ENCODE measurements at regions not wholly inside any gene's neighbourhood (a gene's known extent, or its start where the extent isn't known, plus 50 kb on each side); places are given as distances from the start of the nearest gene placed in this dataset.

DNA sequence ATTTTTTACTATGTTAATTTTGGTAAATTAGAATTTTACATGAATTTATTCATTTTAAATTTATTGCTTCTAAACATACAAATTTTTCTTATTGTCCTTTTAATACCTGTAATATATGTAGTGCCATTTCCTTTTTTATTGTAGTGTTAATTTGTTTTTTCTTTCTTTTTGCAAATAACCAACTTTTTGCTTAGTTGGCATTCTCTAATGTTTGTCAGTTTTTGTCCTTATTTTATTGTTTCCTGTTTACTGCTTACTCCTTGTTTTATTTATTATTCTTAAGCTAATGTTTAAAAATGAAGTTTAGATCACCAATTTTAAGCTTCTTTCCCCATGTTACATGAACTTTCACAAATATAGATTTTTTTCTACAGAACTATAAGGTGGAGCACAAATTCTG is 516.6 kb downstream of the SLITRK1 start:
- no peak for TF ChIP-seq POLR2A (IDR thresholded peaks at IDR 0.05)
- no peak for TF ChIP-seq POLR2AphosphoS5 (IDR thresholded peaks at IDR 0.05)
- TF ChIP-seq, protein P1, sequence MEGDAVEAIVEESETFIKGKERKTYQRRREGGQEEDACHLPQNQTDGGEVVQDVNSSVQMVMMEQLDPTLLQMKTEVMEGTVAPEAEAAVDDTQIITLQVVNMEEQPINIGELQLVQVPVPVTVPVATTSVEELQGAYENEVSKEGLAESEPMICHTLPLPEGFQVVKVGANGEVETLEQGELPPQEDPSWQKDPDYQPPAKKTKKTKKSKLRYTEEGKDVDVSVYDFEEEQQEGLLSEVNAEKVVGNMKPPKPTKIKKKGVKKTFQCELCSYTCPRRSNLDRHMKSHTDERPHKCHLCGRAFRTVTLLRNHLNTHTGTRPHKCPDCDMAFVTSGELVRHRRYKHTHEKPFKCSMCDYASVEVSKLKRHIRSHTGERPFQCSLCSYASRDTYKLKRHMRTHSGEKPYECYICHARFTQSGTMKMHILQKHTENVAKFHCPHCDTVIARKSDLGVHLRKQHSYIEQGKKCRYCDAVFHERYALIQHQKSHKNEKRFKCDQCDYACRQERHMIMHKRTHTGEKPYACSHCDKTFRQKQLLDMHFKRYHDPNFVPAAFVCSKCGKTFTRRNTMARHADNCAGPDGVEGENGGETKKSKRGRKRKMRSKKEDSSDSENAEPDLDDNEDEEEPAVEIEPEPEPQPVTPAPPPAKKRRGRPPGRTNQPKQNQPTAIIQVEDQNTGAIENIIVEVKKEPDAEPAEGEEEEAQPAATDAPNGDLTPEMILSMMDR (IDR thresholded peaks at IDR 0.05) = no peak
- DNase-seq (ENCODE audit: low spot score) = no peak
- Histone ChIP-seq H3K27ac (no peak overlapping the region), H3K4me3 (no peak overlapping the region), H3K36me3 (no peaks in the 10 kb centered on the region), H3K9me3 (no peaks in the 10 kb centered on the region), H3K4me1 (replicated peaks) (no peaks in the 10 kb centered on the region), H3K27me3 (replicated peaks; ENCODE audit: insufficient read depth) (no peaks in the 10 kb centered on the region)
- intact Hi-C loops (cut with DNase I) = no loop called here

DNA sequence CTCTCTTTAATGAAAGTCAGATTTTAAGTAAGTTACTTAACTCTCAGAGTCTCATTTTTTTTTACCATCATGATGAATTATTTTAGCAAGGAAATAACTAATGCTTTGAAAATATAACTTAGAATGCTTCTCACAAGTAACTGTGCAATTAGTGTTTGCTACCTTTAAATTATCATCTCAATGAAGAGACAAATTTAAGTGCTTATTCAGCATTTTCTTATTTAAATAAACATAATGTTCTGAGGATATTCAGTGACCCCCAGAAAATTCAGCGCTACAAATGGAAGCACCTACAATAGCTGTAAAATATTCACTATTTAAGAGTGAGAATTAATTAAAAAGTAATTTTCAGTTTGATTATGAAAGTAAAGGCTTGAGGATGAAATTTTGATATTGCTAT is 527.2 kb downstream of the SLITRK1 start:
- no peaks in the 10 kb centered on the region for H3K4me1 ChIP-seq (replicated peaks)
- H3K36me3 ChIP-seq = no peaks in the 10 kb centered on the region
- no peaks in the 10 kb centered on the region for H3K27me3 ChIP-seq (replicated peaks; ENCODE audit: insufficient read depth)
- WGBS = 80% methylated on average over 1 of the region's 1 CpG
- no peaks in the 10 kb centered on the region for H3K9me3 ChIP-seq
- TF ChIP-seq POLR2A (IDR thresholded peaks at IDR 0.05) (no peak), POLR2AphosphoS5 (IDR thresholded peaks at IDR 0.05) (no peak)
- TF ChIP-seq, protein P1 (IDR thresholded peaks at IDR 0.05) = no peak
- H3K4me3 ChIP-seq = no peak overlapping the region
- intact Hi-C loops (cut with DNase I) = no loop called here
- DNase-seq (ENCODE audit: low spot score) = no peak
- H3K27ac ChIP-seq = no peak overlapping the region

DNA sequence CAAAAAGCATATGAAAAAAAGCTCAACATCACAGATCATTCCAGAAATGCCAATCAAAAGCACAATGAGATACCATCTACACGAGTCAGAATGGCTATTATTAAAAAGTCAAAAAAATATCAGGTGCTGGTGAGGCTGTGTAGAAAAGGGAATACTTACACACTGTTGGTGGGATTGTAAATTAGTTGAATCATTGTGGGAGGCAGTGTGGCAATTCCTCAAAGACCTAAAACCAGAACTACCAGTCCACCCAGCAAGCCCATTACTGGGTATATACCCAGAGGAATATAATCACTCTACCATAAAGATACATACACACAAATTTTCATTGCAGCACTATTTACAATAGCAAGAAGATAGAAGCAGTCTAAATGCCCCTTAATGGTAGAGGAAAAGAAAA is 529.9 kb downstream of the SLITRK1 start:
- intact Hi-C loops (cut with DNase I) = no loop called here
- no peaks in the 10 kb centered on the region for H3K36me3 ChIP-seq
- H3K27me3 ChIP-seq (replicated peaks; ENCODE audit: insufficient read depth) = no peaks in the 10 kb centered on the region
- no peaks in the 10 kb centered on the region for H3K9me3 ChIP-seq
- no peak overlapping the region for H3K27ac ChIP-seq
- no peaks in the 10 kb centered on the region for H3K4me1 ChIP-seq (replicated peaks)
- no peak for TF ChIP-seq POLR2A (IDR thresholded peaks at IDR 0.05)
- TF ChIP-seq, protein P1 (IDR thresholded peaks at IDR 0.05) = no peak
- no peak for TF ChIP-seq POLR2AphosphoS5 (IDR thresholded peaks at IDR 0.05)
- no peak overlapping the region for H3K4me3 ChIP-seq
- DNase-seq (ENCODE audit: low spot score) = no peak
- WGBS = 45% methylated on average over 1 of the region's 1 CpG

DNA sequence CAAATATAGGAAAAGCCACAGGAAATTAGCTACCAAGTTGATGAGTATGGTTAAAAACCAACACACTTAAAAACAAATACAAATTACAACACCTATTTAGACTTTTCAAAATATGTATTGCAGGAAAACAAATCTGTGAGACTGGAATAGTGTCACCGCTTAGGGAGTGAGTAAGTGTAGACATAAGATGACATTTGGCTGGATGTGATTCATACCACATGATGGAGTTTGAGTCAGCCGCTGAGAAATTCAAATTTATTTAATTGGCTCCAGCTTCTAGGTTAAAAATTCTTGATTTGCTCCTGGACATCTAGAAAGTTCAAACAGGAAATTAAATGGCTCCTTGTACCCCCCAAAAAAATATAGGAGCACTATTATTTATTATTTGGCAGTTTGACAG is 531.7 kb downstream of the SLITRK1 start:
- intact Hi-C loops (cut with DNase I) = no loop called here
- no peak overlapping the region for H3K4me3 ChIP-seq
- no peak overlapping the region for H3K27ac ChIP-seq
- no peak for DNase-seq (ENCODE audit: low spot score)
- no peaks in the 10 kb centered on the region for H3K36me3 ChIP-seq
- H3K9me3 ChIP-seq = no peaks in the 10 kb centered on the region
- whole genome bisulfite sequencing = 93% methylated on average over 2 of the region's 2 CpGs
- no peaks in the 10 kb centered on the region for H3K4me1 ChIP-seq (replicated peaks)
- H3K27me3 ChIP-seq (replicated peaks; ENCODE audit: insufficient read depth) = no peaks in the 10 kb centered on the region
- TF ChIP-seq POLR2AphosphoS5 (IDR thresholded peaks at IDR 0.05) (no peak), POLR2A (IDR thresholded peaks at IDR 0.05) (no peak)
- TF ChIP-seq, protein P1 (IDR thresholded peaks at IDR 0.05) = no peak

DNA sequence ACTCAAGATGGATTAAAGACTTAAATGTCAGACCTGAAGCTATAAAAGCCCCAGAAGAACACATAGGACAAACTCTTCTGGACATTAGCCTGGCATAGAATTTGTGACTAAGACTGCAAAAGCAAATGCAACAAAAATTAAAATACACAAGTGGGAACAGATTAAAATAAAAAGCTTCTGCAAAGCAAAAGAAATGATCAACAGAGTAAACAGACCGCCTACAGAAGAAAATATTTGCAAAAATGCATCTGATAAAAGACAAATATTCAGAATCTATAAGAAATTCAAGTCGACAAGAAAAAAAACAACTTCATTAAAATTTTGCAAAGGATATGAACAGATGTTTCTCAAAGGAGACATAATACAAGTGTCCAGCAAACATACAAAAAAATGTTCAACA is 537.8 kb downstream of the SLITRK1 start:
- no peak overlapping the region for H3K4me3 ChIP-seq
- no peak for DNase-seq (ENCODE audit: low spot score)

More for the DNA sequence above, 537.8 kb downstream of the SLITRK1 start:
- H3K27me3 ChIP-seq (replicated peaks; ENCODE audit: insufficient read depth) = no peaks in the 10 kb centered on the region
- no peaks in the 10 kb centered on the region for H3K36me3 ChIP-seq
- no peaks in the 10 kb centered on the region for H3K4me1 ChIP-seq (replicated peaks)
- 80% methylated on average over 2 of the region's 2 CpGs for WGBS
- no peaks in the 10 kb centered on the region for H3K9me3 ChIP-seq
- intact Hi-C loops (cut with DNase I) = no loop called here
- H3K27ac ChIP-seq = no peak overlapping the region
- no peak for TF ChIP-seq POLR2AphosphoS5 (IDR thresholded peaks at IDR 0.05)
- TF ChIP-seq, protein P1 (IDR thresholded peaks at IDR 0.05) = no peak
- no peak for TF ChIP-seq POLR2A (IDR thresholded peaks at IDR 0.05)
